ENCODE measurements at regions not wholly inside any gene's neighbourhood (a gene's known extent, or its start where the extent isn't known, plus 50 kb on each side); places are given as distances from the start of the nearest gene placed in this dataset.
"Not testable (repeated sequence)": the region's sequence is repeated elsewhere in the genome, so short reads cannot be mapped to it uniquely, and the experiment has no call there.

- H3K27ac ChIP-seq; DNase-seq (ENCODE audit: low read depth in 1 of 2, low spot score in 1 of 2); H3K4me1 ChIP-seq (ENCODE audit: low read depth); H3K36me3 ChIP-seq; H3K4me3 ChIP-seq; H3K27me3 ChIP-seq; H3K9me3 ChIP-seq (ENCODE audit: low read depth): not testable (repeated sequence)
Observed at GRCh38 chr1:149243572-149243971, 140.2 kb upstream of the NBPF9 start.

GRCh38 chr1:149244621-149245020 lies 141.3 kb upstream of the NBPF9 start:
- H3K9me3 ChIP-seq (ENCODE audit: low read depth); H3K4me3 ChIP-seq; H3K27me3 ChIP-seq; H3K27ac ChIP-seq; H3K36me3 ChIP-seq; H3K4me1 ChIP-seq (ENCODE audit: low read depth); DNase-seq (ENCODE audit: low read depth in 1 of 2, low spot score in 1 of 2): not testable (repeated sequence)

- not testable (repeated sequence) for DNase-seq (ENCODE audit: low read depth in 1 of 2, low spot score in 1 of 2); H3K27ac ChIP-seq; H3K4me1 ChIP-seq (ENCODE audit: low read depth); H3K9me3 ChIP-seq (ENCODE audit: low read depth); H3K36me3 ChIP-seq; H3K27me3 ChIP-seq; H3K4me3 ChIP-seq
Observed at GRCh38 chr1:149246212-149246611, 142.9 kb upstream of the NBPF9 start.

- not testable (repeated sequence) for H3K4me3 ChIP-seq; H3K9me3 ChIP-seq (ENCODE audit: low read depth); H3K27me3 ChIP-seq; H3K27ac ChIP-seq; DNase-seq (ENCODE audit: low read depth in 1 of 2, low spot score in 1 of 2); H3K36me3 ChIP-seq; H3K4me1 ChIP-seq (ENCODE audit: low read depth)
Observed at GRCh38 chr1:149248610-149249009, 145.3 kb upstream of the NBPF9 start.

- H3K27me3 ChIP-seq; H3K4me1 ChIP-seq (ENCODE audit: low read depth); H3K27ac ChIP-seq; H3K4me3 ChIP-seq; DNase-seq (ENCODE audit: low read depth in 1 of 2, low spot score in 1 of 2); H3K9me3 ChIP-seq (ENCODE audit: low read depth); H3K36me3 ChIP-seq: not testable (repeated sequence)
Observed at GRCh38 chr1:149249850-149250467, 146.6 kb upstream of the NBPF9 start.

GRCh38 chr1:149254894-149255847 lies 151.8 kb upstream of the NBPF9 start:
- not testable (repeated sequence) for H3K9me3 ChIP-seq (ENCODE audit: low read depth); DNase-seq (ENCODE audit: low read depth in 1 of 2, low spot score in 1 of 2); H3K4me1 ChIP-seq (ENCODE audit: low read depth); H3K4me3 ChIP-seq; H3K27ac ChIP-seq; H3K36me3 ChIP-seq; H3K27me3 ChIP-seq

- H3K4me1 ChIP-seq (ENCODE audit: low read depth); H3K27ac ChIP-seq; H3K9me3 ChIP-seq (ENCODE audit: low read depth); H3K36me3 ChIP-seq; H3K27me3 ChIP-seq; H3K4me3 ChIP-seq; DNase-seq (ENCODE audit: low read depth in 1 of 2, low spot score in 1 of 2): not testable (repeated sequence)
Observed at GRCh38 chr1:149260284-149260683, 156.9 kb upstream of the NBPF9 start.

GRCh38 chr1:149260736-149261340 lies 157.5 kb upstream of the NBPF9 start:
- not testable (repeated sequence) for H3K9me3 ChIP-seq (ENCODE audit: low read depth); H3K27ac ChIP-seq; H3K27me3 ChIP-seq; H3K4me3 ChIP-seq; DNase-seq (ENCODE audit: low read depth in 1 of 2, low spot score in 1 of 2); H3K36me3 ChIP-seq; H3K4me1 ChIP-seq (ENCODE audit: low read depth)

- DNase-seq (ENCODE audit: low read depth in 1 of 2, low spot score in 1 of 2); H3K27me3 ChIP-seq; H3K4me3 ChIP-seq: not testable (repeated sequence)
Observed at GRCh38 chr1:149267287-149267686, 163.9 kb upstream of the NBPF9 start.

GRCh38 chr1:149269001-149269702 lies 165.8 kb upstream of the NBPF9 start:
- not testable (repeated sequence) for H3K27ac ChIP-seq; H3K4me3 ChIP-seq; H3K9me3 ChIP-seq (ENCODE audit: low read depth); DNase-seq (ENCODE audit: low read depth in 1 of 2, low spot score in 1 of 2); H3K27me3 ChIP-seq; H3K36me3 ChIP-seq; H3K4me1 ChIP-seq (ENCODE audit: low read depth)

More at GRCh38 chr1:149267287-149267686, 163.9 kb upstream of the NBPF9 start:
- H3K36me3 ChIP-seq; H3K9me3 ChIP-seq (ENCODE audit: low read depth); H3K4me1 ChIP-seq (ENCODE audit: low read depth); H3K27ac ChIP-seq: not testable (repeated sequence)

GRCh38 chr1:149269833-149270232 lies 166.5 kb upstream of the NBPF9 start:
- H3K27ac ChIP-seq; H3K4me3 ChIP-seq; DNase-seq (ENCODE audit: low read depth in 1 of 2, low spot score in 1 of 2); H3K4me1 ChIP-seq (ENCODE audit: low read depth); H3K27me3 ChIP-seq; H3K9me3 ChIP-seq (ENCODE audit: low read depth); H3K36me3 ChIP-seq: not testable (repeated sequence)

GRCh38 chr1:149274493-149274892 lies 171.1 kb upstream of the NBPF9 start:
- H3K9me3 ChIP-seq (ENCODE audit: low read depth); H3K27ac ChIP-seq; DNase-seq (ENCODE audit: low read depth in 1 of 2, low spot score in 1 of 2); H3K36me3 ChIP-seq; H3K27me3 ChIP-seq; H3K4me3 ChIP-seq; H3K4me1 ChIP-seq (ENCODE audit: low read depth): not testable (repeated sequence)

GRCh38 chr1:149275802-149276201 lies 172.5 kb upstream of the NBPF9 start:
- not testable (repeated sequence) for H3K36me3 ChIP-seq; H3K4me1 ChIP-seq (ENCODE audit: low read depth); H3K27me3 ChIP-seq; H3K9me3 ChIP-seq (ENCODE audit: low read depth); DNase-seq (ENCODE audit: low read depth in 1 of 2, low spot score in 1 of 2); H3K27ac ChIP-seq; H3K4me3 ChIP-seq
